ENCODE measurements at regions not wholly inside any gene's neighbourhood (a gene's known extent, or its start where the extent isn't known, plus 50 kb on each side); places are given as distances from the start of the nearest gene placed in this dataset.
"Not testable (repeated sequence)": the region's sequence is repeated elsewhere in the genome, so short reads cannot be mapped to it uniquely, and the experiment has no call there.

GRCh38 chr5:92023555-92023954 lies 640.4 kb upstream of the ARRDC3 start:
- Mint-ChIP-seq H3K27ac (no peak overlapping the region), H3K36me3 (ENCODE audit: low read depth) (no peaks in the 10 kb centered on the region), H3K4me1 (ENCODE audit: low read depth) (no peaks in the 10 kb centered on the region), H3K27me3 (no peaks in the 10 kb centered on the region), H3K4me3 (no peak overlapping the region), H3K9me3 (no peaks in the 10 kb centered on the region)
- TF ChIP-seq CTCF (IDR thresholded peaks at IDR 0.05) = no peak
- ATAC-seq = no peak
- ChIA-PET CTCF (no interaction called here), POLR2A (no interaction called here)
- no peak for DNase-seq
- intact Hi-C loops (cut with micrococcal nuclease) = no loop called here

- ATAC-seq = no peak
- CTCF ChIA-PET = no interaction called here
- Mint-ChIP-seq H3K27me3 (no peaks in the 10 kb centered on the region), H3K27ac (no peak overlapping the region), H3K36me3 (ENCODE audit: low read depth) (no peaks in the 10 kb centered on the region), H3K4me3 (no peak overlapping the region), H3K9me3 (no peaks in the 10 kb centered on the region), H3K4me1 (ENCODE audit: low read depth) (no peaks in the 10 kb centered on the region)
- no peak for TF ChIP-seq CTCF (IDR thresholded peaks at IDR 0.05)
- DNase-seq = no peak
- intact Hi-C loops (cut with micrococcal nuclease) = no loop called here
- POLR2A ChIA-PET = no interaction called here
These were observed 640.0 kb upstream of the ARRDC3 start for GRCh38 chr5:92023141-92023471.

DNA sequence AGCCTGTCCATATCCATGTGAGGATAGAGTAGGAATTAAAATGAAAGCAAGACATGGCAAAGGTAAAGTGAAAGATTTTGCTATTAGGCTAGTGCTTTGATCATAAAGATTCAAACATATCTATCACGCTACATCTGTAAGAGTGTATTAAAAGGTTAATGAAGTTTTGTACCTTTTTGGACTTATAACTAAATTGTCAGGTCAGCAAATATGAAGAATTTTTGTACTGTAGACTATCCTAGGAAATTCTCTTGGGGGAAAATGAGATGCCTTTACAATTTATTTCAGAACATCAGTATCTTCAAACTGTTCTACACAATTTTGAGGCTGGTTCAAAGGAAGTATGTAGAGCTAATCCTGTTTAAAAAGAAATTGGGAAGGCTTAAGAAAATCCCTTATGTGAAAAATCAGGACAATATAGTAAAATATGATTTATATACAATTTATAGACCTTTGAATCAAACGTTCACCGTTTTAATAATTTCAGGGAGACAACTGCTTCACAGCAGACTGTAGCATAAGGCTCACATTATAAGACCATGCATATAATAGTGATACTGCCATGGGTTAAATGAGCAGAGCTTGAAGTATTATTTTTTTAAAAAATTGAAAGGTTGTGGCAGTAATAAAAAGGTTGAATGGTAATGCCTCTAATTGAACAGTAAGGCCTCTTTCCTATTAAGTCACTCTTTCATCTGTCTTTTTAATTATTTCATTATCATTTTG lies 639.5 kb upstream of the ARRDC3 start:
- ChIA-PET POLR2A (no interaction called here), CTCF (no interaction called here)
- no peaks in the 10 kb centered on the region for H3K36me3 Mint-ChIP-seq (ENCODE audit: low read depth)
- no peaks in the 10 kb centered on the region for H3K27me3 Mint-ChIP-seq
- DNase-seq (no peak), ATAC-seq (no peak)
- intact Hi-C loops (cut with micrococcal nuclease) = no loop called here
- H3K4me3 Mint-ChIP-seq = no peak overlapping the region
- H3K4me1 Mint-ChIP-seq (ENCODE audit: low read depth) = no peaks in the 10 kb centered on the region
- H3K27ac Mint-ChIP-seq = no peak overlapping the region
- TF ChIP-seq CTCF (IDR thresholded peaks at IDR 0.05) = no peak
- no peaks in the 10 kb centered on the region for H3K9me3 Mint-ChIP-seq

DNA sequence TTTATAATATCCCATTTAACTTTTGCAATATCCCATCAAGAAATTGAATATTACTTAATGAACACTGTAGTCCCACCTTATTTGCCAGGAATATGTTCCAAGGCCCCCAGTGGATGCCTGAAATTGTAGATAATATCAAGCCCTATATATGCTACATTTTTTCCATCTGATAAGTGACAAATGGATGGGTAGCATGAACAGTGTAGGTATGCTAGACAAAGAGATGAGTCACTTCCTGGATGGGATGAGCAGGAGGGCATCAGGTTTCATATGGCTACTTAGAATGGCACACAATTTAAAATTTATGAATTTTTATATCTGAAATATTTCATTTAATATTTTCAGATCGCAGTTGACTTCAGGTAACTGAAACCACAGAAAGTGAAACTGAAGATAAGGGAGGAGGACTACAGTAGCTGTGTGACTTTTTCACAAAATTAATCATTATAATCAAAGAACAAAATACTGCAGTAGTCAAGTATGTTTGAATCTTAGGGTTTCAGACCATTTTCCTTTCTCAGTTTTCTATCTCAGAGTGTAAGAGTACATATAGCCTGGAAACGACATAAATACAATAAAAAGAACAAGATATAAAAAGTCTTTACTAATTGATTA lies 636.4 kb upstream of the ARRDC3 start:
- H3K27me3 Mint-ChIP-seq = no peaks in the 10 kb centered on the region
- DNase-seq = no peak
- no peaks in the 10 kb centered on the region for H3K4me1 Mint-ChIP-seq (ENCODE audit: low read depth)
- CTCF ChIA-PET = no interaction called here
- H3K36me3 Mint-ChIP-seq (ENCODE audit: low read depth) = no peaks in the 10 kb centered on the region
- H3K27ac Mint-ChIP-seq = no peak overlapping the region
- ATAC-seq = no peak
- intact Hi-C loops (cut with micrococcal nuclease) = no loop called here
- POLR2A ChIA-PET = no interaction called here
- peaks cover 2% of the 10 kb centered on the region for H3K9me3 Mint-ChIP-seq
- H3K4me3 Mint-ChIP-seq = no peak overlapping the region
- no peak for TF ChIP-seq CTCF (IDR thresholded peaks at IDR 0.05)

GRCh38 chr5:92017776-92018175 lies 634.7 kb upstream of the ARRDC3 start:
- no peaks in the 10 kb centered on the region for H3K36me3 Mint-ChIP-seq (ENCODE audit: low read depth)
- peaks cover 2% of the 10 kb centered on the region for H3K9me3 Mint-ChIP-seq
- no peak for TF ChIP-seq CTCF (IDR thresholded peaks at IDR 0.05)
- intact Hi-C loops (cut with micrococcal nuclease) = no loop called here
- DNase-seq (no peak), ATAC-seq (no peak)
- ChIA-PET POLR2A (no interaction called here), CTCF (no interaction called here)
- H3K27ac Mint-ChIP-seq = no peak overlapping the region
- no peaks in the 10 kb centered on the region for H3K27me3 Mint-ChIP-seq
- no peak overlapping the region for H3K4me3 Mint-ChIP-seq
- H3K4me1 Mint-ChIP-seq (ENCODE audit: low read depth) = no peaks in the 10 kb centered on the region

DNA sequence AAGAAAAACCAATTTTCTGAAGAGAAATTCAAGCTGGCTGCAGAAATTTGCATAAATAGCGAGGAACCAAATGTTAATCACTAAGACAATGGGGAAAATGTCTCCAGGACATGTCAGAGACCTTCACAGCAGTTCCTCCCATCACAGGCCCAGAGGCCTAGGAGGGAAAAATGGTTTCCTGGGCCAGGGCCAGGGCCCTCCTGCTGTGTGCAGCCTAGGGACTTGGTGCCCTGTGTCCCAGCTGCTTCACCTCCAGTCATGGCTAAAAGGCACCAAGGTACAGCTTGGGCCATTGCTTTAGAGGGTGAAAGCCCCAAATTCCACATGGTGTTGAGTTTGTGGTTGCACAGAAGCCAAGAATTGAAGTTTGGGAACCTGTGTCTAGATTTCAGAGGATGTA lies 628.7 kb upstream of the ARRDC3 start:
- H3K4me1 Mint-ChIP-seq (ENCODE audit: low read depth); CTCF ChIA-PET; H3K36me3 Mint-ChIP-seq (ENCODE audit: low read depth); POLR2A ChIA-PET; DNase-seq; H3K4me3 Mint-ChIP-seq; H3K27ac Mint-ChIP-seq; intact Hi-C loops (cut with micrococcal nuclease); H3K9me3 Mint-ChIP-seq; H3K27me3 Mint-ChIP-seq; ATAC-seq: not testable (repeated sequence)

All from activated CD8-positive, alpha-beta T cell treated with anti-CD3 and anti-CD28 coated beads for 36 hours (primary cell).